ENCODE measurements at regions not wholly inside any gene's neighbourhood (a gene's known extent, or its start where the extent isn't known, plus 50 kb on each side); places are given as distances from the start of the nearest gene placed in this dataset.

DNA sequence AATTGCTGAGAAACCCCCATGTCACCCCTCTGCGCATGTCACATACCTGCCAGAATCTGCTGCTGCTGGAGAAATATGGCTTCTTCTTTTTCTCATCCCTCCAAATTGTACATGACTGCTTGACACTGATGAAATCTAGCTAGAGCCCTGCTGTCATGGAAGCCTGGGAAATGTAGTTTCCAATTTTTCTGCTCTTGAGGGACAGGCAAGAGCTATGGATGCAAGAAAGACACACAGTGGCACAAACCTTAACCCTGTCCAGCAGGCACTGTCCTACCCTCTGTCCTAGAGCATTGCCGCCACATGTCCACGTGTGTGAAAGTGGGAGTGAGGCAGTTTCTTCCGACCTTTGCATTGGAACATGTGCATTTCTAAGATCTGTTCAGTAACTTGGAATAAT is 255.5 kb upstream of the SEMA6A start:
- TF ChIP-seq, protein P1, sequence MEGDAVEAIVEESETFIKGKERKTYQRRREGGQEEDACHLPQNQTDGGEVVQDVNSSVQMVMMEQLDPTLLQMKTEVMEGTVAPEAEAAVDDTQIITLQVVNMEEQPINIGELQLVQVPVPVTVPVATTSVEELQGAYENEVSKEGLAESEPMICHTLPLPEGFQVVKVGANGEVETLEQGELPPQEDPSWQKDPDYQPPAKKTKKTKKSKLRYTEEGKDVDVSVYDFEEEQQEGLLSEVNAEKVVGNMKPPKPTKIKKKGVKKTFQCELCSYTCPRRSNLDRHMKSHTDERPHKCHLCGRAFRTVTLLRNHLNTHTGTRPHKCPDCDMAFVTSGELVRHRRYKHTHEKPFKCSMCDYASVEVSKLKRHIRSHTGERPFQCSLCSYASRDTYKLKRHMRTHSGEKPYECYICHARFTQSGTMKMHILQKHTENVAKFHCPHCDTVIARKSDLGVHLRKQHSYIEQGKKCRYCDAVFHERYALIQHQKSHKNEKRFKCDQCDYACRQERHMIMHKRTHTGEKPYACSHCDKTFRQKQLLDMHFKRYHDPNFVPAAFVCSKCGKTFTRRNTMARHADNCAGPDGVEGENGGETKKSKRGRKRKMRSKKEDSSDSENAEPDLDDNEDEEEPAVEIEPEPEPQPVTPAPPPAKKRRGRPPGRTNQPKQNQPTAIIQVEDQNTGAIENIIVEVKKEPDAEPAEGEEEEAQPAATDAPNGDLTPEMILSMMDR (IDR thresholded peaks at IDR 0.05) = no peak
- no peak for TF ChIP-seq POLR2A (IDR thresholded peaks at IDR 0.05)

Measured in thyroid gland (tissue), 4 donors.